Ovary (tissue), 3 donors: ENCODE measurements at regions not wholly inside any gene's neighbourhood (a gene's known extent, or its start where the extent isn't known, plus 50 kb on each side); places are given as distances from the start of the nearest gene placed in this dataset.

Experiments used
- CTCF ChIP-seq, 3 donors: fragments of 450-650 bp in 2 of 3; fragments of 200-600 bp in 1 of 3; IDR thresholded peaks; one replicate each; pipeline versions ENCODE4 v1.5.1 to v1.8.0; 2016 to 2022; ENCODE audit warnings: antibody characterized with exemption in 3 of 3, mild to moderate bottlenecking in 1 of 3
- EP300 ChIP-seq: sonication (generic); formaldehyde crosslinking; IDR thresholded peaks from one replicate; pipeline ENCODE4 v1.6.1; 2017; ENCODE audit warnings: antibody characterized with exemption
- POLR2A ChIP-seq: fragments of 450-650 bp; IDR thresholded peaks from one replicate; pipeline ENCODE4 v1.6.1; 2017; ENCODE audit warnings: antibody characterized with exemption, mild to moderate bottlenecking, moderate library complexity
- donor health status: DM: no; HTN: no; CAD: no.

- TF ChIP-seq POLR2A (no peak), CTCF (IDR thresholded peaks at IDR 0.05) (no peak), EP300 (no peak)
Measured at GRCh38 chr15:67943475-67943874, 103.6 kb upstream of the RNU6-1 start.
